Naive thymus-derived CD8-positive, alpha-beta T cell (primary cell): ENCODE measurements at regions not wholly inside any gene's neighbourhood (a gene's known extent, or its start where the extent isn't known, plus 50 kb on each side); places are given as distances from the start of the nearest gene placed in this dataset.

Source experiments
- ATAC-seq, 2 donors: fragments of 150-1000 bp; cut with Tn5 transposase in 1 of 2; sonication (Bioruptor Pico), chemical (Tn5 transposase) in 1 of 2; 1 replicate in 1 of 2; 2 replicates in 1 of 2; pipeline ENCODE4 v1.10.0; 2021; ENCODE audit warnings: mild to moderate bottlenecking in 2 of 2, moderate library complexity in 2 of 2
- POLR2A ChIA-PET: fragments of 350-600 bp; sonication (Branson Sonifier 250); formaldehyde crosslinking; loops from one replicate; lab custom pipeline; 2021; ENCODE audit warnings: antibody characterized with exemption; lab: Charles Lee
- DNase-seq, 10 donors: peaks; one replicate each; pipeline versions ENCODE4 v3.0.0 to v3.0.0-alpha.2; 2020 to 2022
- H3K27ac Mint-ChIP-seq, 10 donors: one replicate each; pipeline ENCODE4 v1.8.0; 2020 to 2022; ENCODE audit warnings: mild to moderate bottlenecking in 10 of 10, mixed read lengths in 10 of 10, moderate library complexity in 4 of 10, inconsistent platforms in 1 of 10
- H3K27me3 Mint-ChIP-seq, 5 donors: one replicate each; pipeline ENCODE4 v1.8.0; 2021 to 2022; ENCODE audit warnings: mixed read lengths in 5 of 5
- H3K36me3 Mint-ChIP-seq, 3 donors: one replicate each; pipeline ENCODE4 v1.8.0; 2020 to 2022; ENCODE audit warnings: mixed read lengths in 3 of 3, mild to moderate bottlenecking in 2 of 3, inconsistent platforms in 1 of 3
- H3K4me1 Mint-ChIP-seq, 4 donors: one replicate each; pipeline ENCODE4 v1.8.0; 2021 to 2022; ENCODE audit warnings: mixed read lengths in 4 of 4
- H3K4me3 Mint-ChIP-seq, 10 donors: one replicate each; pipeline ENCODE4 v1.8.0; 2020 to 2022; ENCODE audit warnings: mild to moderate bottlenecking in 10 of 10, mixed read lengths in 10 of 10, moderate library complexity in 6 of 10, inconsistent platforms in 1 of 10
- H3K9me3 Mint-ChIP-seq, 9 donors: one replicate each; pipeline ENCODE4 v1.8.0; 2020 to 2022; ENCODE audit warnings: mixed read lengths in 9 of 9, mild to moderate bottlenecking in 3 of 9, inconsistent platforms in 1 of 9, moderate library complexity in 1 of 9

GRCh38 chr6:85115376-85115775, 334.5 kb upstream of the NT5E start:
- Mint-ChIP-seq H3K4me3 (no peak overlapping the region), H3K36me3 (no peaks in the 10 kb centered on the region), H3K4me1 (no peaks in the 10 kb centered on the region), H3K27ac (no peak overlapping the region), H3K27me3 (peaks cover 0 to 11% (median 3%) of the 10 kb centered on the region in 5 donors), H3K9me3 (peaks cover 0 to 4% (median 0%) of the 10 kb centered on the region in 9 donors)
- DNase-seq (no peak), ATAC-seq (no peak)
- POLR2A ChIA-PET: no interaction called here

- H3K9me3 Mint-ChIP-seq: peaks cover 0 to 3% (median 0%) of the 10 kb centered on the region in 9 donors
- POLR2A ChIA-PET: no interaction called here
- H3K27me3 Mint-ChIP-seq: peaks cover 0 to 8% (median 2%) of the 10 kb centered on the region in 5 donors
- ATAC-seq: no peak
- H3K27ac Mint-ChIP-seq: no peak overlapping the region
- no peaks in the 10 kb centered on the region for H3K4me1 Mint-ChIP-seq
- H3K36me3 Mint-ChIP-seq: no peaks in the 10 kb centered on the region
- H3K4me3 Mint-ChIP-seq: no peak overlapping the region
- DNase-seq: no peak
These were observed 335.3 kb upstream of the NT5E start for GRCh38 chr6:85114581-85114935.

GRCh38 chr6:85113934-85114580, 335.8 kb upstream of the NT5E start:
- DNase-seq: no peak
- no peak for ATAC-seq
- peaks cover 0 to 3% (median 0%) of the 10 kb centered on the region in 9 donors for H3K9me3 Mint-ChIP-seq
- no peak overlapping the region for H3K27ac Mint-ChIP-seq
- H3K4me1 Mint-ChIP-seq: no peaks in the 10 kb centered on the region
- H3K27me3 Mint-ChIP-seq: peaks cover 0 to 7% (median 0%) of the 10 kb centered on the region in 5 donors
- H3K36me3 Mint-ChIP-seq: no peaks in the 10 kb centered on the region
- H3K4me3 Mint-ChIP-seq: no peak overlapping the region
- POLR2A ChIA-PET: no interaction called here

GRCh38 chr6:85112540-85112939, 337.3 kb upstream of the NT5E start:
- ATAC-seq: no peak
- Mint-ChIP-seq H3K9me3 (peaks cover 0 to 7% (median 0%) of the 10 kb centered on the region in 9 donors), H3K4me3 (no peak overlapping the region), H3K27me3 (peaks cover 0 to 14% (median 8%) of the 10 kb centered on the region in 5 donors), H3K36me3 (no peaks in the 10 kb centered on the region), H3K27ac (no peak overlapping the region), H3K4me1 (no peaks in the 10 kb centered on the region)
- POLR2A ChIA-PET: no interaction called here
- DNase-seq: no peak

- H3K27me3 Mint-ChIP-seq: peaks cover 0 to 16% (median 8%) of the 10 kb centered on the region in 5 donors
- POLR2A ChIA-PET: no interaction called here
- no peaks in the 10 kb centered on the region for H3K36me3 Mint-ChIP-seq
- no peaks in the 10 kb centered on the region for H3K4me1 Mint-ChIP-seq
- H3K4me3 Mint-ChIP-seq: no peak overlapping the region
- no peak for ATAC-seq
- no peak for DNase-seq
- peak overlapping the region in 1 of 10 donors; percentile 25 for H3K27ac Mint-ChIP-seq
- H3K9me3 Mint-ChIP-seq: peaks cover 0 to 9% (median 0%) of the 10 kb centered on the region in 9 donors
These were observed 338.3 kb upstream of the NT5E start for GRCh38 chr6:85111481-85112011.

GRCh38 chr6:85110943-85111342, 338.9 kb upstream of the NT5E start:
- H3K27ac Mint-ChIP-seq: no peak overlapping the region
- POLR2A ChIA-PET: no interaction called here
- H3K36me3 Mint-ChIP-seq: no peaks in the 10 kb centered on the region
- DNase-seq (no peak), ATAC-seq (no peak)
- peaks cover 0 to 9% (median 0%) of the 10 kb centered on the region in 9 donors for H3K9me3 Mint-ChIP-seq
- H3K4me3 Mint-ChIP-seq: no peak overlapping the region
- peaks cover 0 to 16% (median 8%) of the 10 kb centered on the region in 5 donors for H3K27me3 Mint-ChIP-seq
- H3K4me1 Mint-ChIP-seq: no peaks in the 10 kb centered on the region

GRCh38 chr6:85107701-85108100, 342.2 kb upstream of the NT5E start:
- H3K27me3 Mint-ChIP-seq: peaks cover 0 to 16% (median 8%) of the 10 kb centered on the region in 5 donors
- H3K9me3 Mint-ChIP-seq: peaks cover 0 to 13% (median 0%) of the 10 kb centered on the region in 9 donors
- POLR2A ChIA-PET: no interaction called here
- H3K36me3 Mint-ChIP-seq: no peaks in the 10 kb centered on the region
- no peak for DNase-seq
- no peaks in the 10 kb centered on the region for H3K4me1 Mint-ChIP-seq
- no peak for ATAC-seq
- no peak overlapping the region for H3K27ac Mint-ChIP-seq
- H3K4me3 Mint-ChIP-seq: no peak overlapping the region

- POLR2A ChIA-PET: no interaction called here
- Mint-ChIP-seq H3K4me3 (no peak overlapping the region), H3K9me3 (peaks cover 6 to 51% (median 20%) of the 10 kb centered on the region in 9 donors), H3K36me3 (peaks cover 0 to 10% (median 0%) of the 10 kb centered on the region in 3 donors), H3K27ac (no peak overlapping the region), H3K27me3 (peaks cover 0 to 18% (median 0%) of the 10 kb centered on the region in 5 donors), H3K4me1 (no peaks in the 10 kb centered on the region)
- no peak for ATAC-seq
- no peak for DNase-seq
These were observed 332.6 kb upstream of the TBX18 start for GRCh38 chr6:85096976-85097375.

- ATAC-seq (no peak), DNase-seq (no peak)
- Mint-ChIP-seq H3K4me3 (no peak overlapping the region), H3K27ac (no peak overlapping the region), H3K36me3 (peaks cover 0 to 10% (median 0%) of the 10 kb centered on the region in 3 donors), H3K9me3 (peaks cover 0 to 28% (median 7%) of the 10 kb centered on the region in 9 donors), H3K4me1 (no peaks in the 10 kb centered on the region), H3K27me3 (peaks cover 0 to 18% (median 0%) of the 10 kb centered on the region in 5 donors)
- POLR2A ChIA-PET: no interaction called here
These were observed 327.8 kb upstream of the TBX18 start for GRCh38 chr6:85092226-85092625.

GRCh38 chr6:85089255-85089654, 324.9 kb upstream of the TBX18 start:
- DNase-seq (no peak), ATAC-seq (no peak)
- peaks cover 0 to 18% (median 6%) of the 10 kb centered on the region in 9 donors for H3K9me3 Mint-ChIP-seq
- POLR2A ChIA-PET: no interaction called here
- H3K27me3 Mint-ChIP-seq: peaks cover 0 to 6% (median 0%) of the 10 kb centered on the region in 5 donors
- H3K27ac Mint-ChIP-seq: no peak overlapping the region
- H3K36me3 Mint-ChIP-seq: peaks cover 0 to 4% (median 0%) of the 10 kb centered on the region in 3 donors
- no peak overlapping the region for H3K4me3 Mint-ChIP-seq
- H3K4me1 Mint-ChIP-seq: no peaks in the 10 kb centered on the region

- H3K4me3 Mint-ChIP-seq: no peak overlapping the region
- H3K27ac Mint-ChIP-seq: no peak overlapping the region
- DNase-seq (no peak), ATAC-seq (no peak)
- H3K27me3 Mint-ChIP-seq: peaks cover 0 to 2% (median 0%) of the 10 kb centered on the region in 5 donors
- H3K36me3 Mint-ChIP-seq: no peaks in the 10 kb centered on the region
- H3K4me1 Mint-ChIP-seq: no peaks in the 10 kb centered on the region
- POLR2A ChIA-PET: no interaction called here
- H3K9me3 Mint-ChIP-seq: peaks cover 0 to 12% (median 5%) of the 10 kb centered on the region in 9 donors
These were observed 321.5 kb upstream of the TBX18 start for GRCh38 chr6:85085875-85086274.

GRCh38 chr6:85081102-85081501, 316.7 kb upstream of the TBX18 start:
- Mint-ChIP-seq H3K36me3 (no peaks in the 10 kb centered on the region), H3K9me3 (peaks cover 0 to 7% (median 0%) of the 10 kb centered on the region in 9 donors)
- POLR2A ChIA-PET: no interaction called here

GRCh38 chr6:85079761-85080160, 315.4 kb upstream of the TBX18 start:
- peaks cover 0 to 4% (median 0%) of the 10 kb centered on the region in 9 donors for H3K9me3 Mint-ChIP-seq
- ATAC-seq: no peak
- no peaks in the 10 kb centered on the region for H3K36me3 Mint-ChIP-seq
- POLR2A ChIA-PET: interaction anchor here (0.7 kb wide), 1 partner anchor 179 kb away, joined by 5 read pairs; no protein-coding TSS in a partner anchor
- DNase-seq: no peak
- H3K27ac Mint-ChIP-seq: no peak overlapping the region
- H3K4me1 Mint-ChIP-seq: no peaks in the 10 kb centered on the region
- H3K27me3 Mint-ChIP-seq: peaks cover 0 to 9% (median 0%) of the 10 kb centered on the region in 5 donors
- H3K4me3 Mint-ChIP-seq: no peak overlapping the region

More at GRCh38 chr6:85081102-85081501, 316.7 kb upstream of the TBX18 start:
- Mint-ChIP-seq H3K4me3 (no peak overlapping the region), H3K4me1 (no peaks in the 10 kb centered on the region), H3K27ac (no peak overlapping the region), H3K27me3 (peaks cover 0 to 9% (median 0%) of the 10 kb centered on the region in 5 donors)
- no peak for ATAC-seq
- DNase-seq: no peak
